ENCODE measurements at regions not wholly inside any gene's neighbourhood (a gene's known extent, or its start where the extent isn't known, plus 50 kb on each side); places are given as distances from the start of the nearest gene placed in this dataset.

DNA sequence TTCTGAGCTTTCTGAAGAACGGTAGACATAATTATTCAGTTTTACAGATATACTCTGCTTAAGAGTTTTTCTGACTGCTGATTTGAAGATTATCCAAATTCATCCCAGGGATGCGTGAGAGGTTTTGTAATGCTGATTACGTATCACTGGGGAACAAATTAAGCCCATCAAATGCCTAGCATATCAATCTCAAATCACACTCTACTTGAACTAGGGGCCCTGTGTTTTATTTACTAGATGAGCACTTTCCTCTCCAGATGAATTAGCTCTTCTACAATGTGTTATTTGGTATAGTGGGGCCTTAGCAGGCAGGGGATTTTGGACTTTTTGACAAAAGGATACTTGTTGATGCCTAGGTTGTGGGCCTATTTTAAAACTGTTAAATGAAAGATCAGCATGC, 177.9 kb downstream of the JRKL start:
- TF ChIP-seq POLR2A (IDR thresholded peaks at IDR 0.05; ENCODE audit: low read depth, low read length) (no peak), CTCF (conservative IDR thresholded peaks at IDR 0.05; ENCODE audit: low read depth, low read length) (no peak), RCOR1 (IDR thresholded peaks at IDR 0.05; ENCODE audit: insufficient replicate concordance, low read length) (no peak), NFE2L2 (IDR thresholded peaks at IDR 0.05; ENCODE audit: low read depth, low read length) (no peak), RFX5 (IDR thresholded peaks at IDR 0.05; ENCODE audit: low read depth, low read length) (no peak), SMC3 (IDR thresholded peaks at IDR 0.05; ENCODE audit: low read depth, low read length) (no peak), MAFK (IDR thresholded peaks at IDR 0.05; ENCODE audit: low read depth, low read length) (no peak), USF2 (IDR thresholded peaks at IDR 0.05; ENCODE audit: low read depth, low read length) (no peak), FOS (IDR thresholded peaks at IDR 0.05; ENCODE audit: low read depth, low read length) (no peak)
- TF ChIP-seq, protein P1, sequence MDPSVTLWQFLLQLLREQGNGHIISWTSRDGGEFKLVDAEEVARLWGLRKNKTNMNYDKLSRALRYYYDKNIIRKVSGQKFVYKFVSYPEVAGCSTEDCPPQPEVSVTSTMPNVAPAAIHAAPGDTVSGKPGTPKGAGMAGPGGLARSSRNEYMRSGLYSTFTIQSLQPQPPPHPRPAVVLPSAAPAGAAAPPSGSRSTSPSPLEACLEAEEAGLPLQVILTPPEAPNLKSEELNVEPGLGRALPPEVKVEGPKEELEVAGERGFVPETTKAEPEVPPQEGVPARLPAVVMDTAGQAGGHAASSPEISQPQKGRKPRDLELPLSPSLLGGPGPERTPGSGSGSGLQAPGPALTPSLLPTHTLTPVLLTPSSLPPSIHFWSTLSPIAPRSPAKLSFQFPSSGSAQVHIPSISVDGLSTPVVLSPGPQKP (IDR thresholded peaks at IDR 0.05; ENCODE audit: borderline replicate concordance, low read depth, low read length): no peak

Data from IMR-90 (cell line).